A549 (cell line): ENCODE measurements at regions not wholly inside any gene's neighbourhood (a gene's known extent, or its start where the extent isn't known, plus 50 kb on each side); places are given as distances from the start of the nearest gene placed in this dataset.
A peak's percentile ranks its signal among the peaks of the same experiment; 100 is the strongest.

Experiments
- ATAC-seq, 2 experiments: fragments of 200-7000 bp in 1 of 2; fragments of >200 bp in 1 of 2; cut with Nextera tagmentation in 1 of 2; cut with Tn5 transposase in 1 of 2; 3 replicates each; pipeline versions ENCODE4 v1.8.0 to v1.9.1; 2018 to 2020; ENCODE audit warnings: mild to moderate bottlenecking in 1 of 2, moderate library complexity in 1 of 2
- CTCF ChIA-PET: fragments of 300-600 bp; sonication (Branson Sonifier 250); formaldehyde crosslinking; extraction: SDS; loops from one replicate; lab custom pipeline; 2021; ENCODE audit warnings: antibody characterized with exemption, inconsistent platforms; lab: Yijun Ruan, JAX
- POLR2A ChIA-PET: fragments of 350-600 bp; formaldehyde crosslinking; extraction: SDS; loops from one replicate; lab custom pipeline; 2021; ENCODE audit warnings: antibody characterized with exemption, inconsistent platforms; lab: Yijun Ruan, JAX
- DNase-seq, 2 experiments: peaks; one replicate each; pipeline versions ENCODE4 v3.0.0 to v3.0.0-alpha.2; 2011 to 2016; ENCODE audit warnings: low read depth in 1 of 2, low spot score in 1 of 2
- FAIRE-seq: peaks from 2 replicates; lab custom pipeline; 2011; peaks lifted over from hg19 to GRCh38; lab: Jason Lieb, UNC
- H3K27ac ChIP-seq, 2 experiments: fragments of >200 bp; sonication (Bioruptor Twin); formaldehyde crosslinking; 3 replicates each; pipeline ENCODE4 v1.5.1; 2016 to 2017
- H3K4me1 ChIP-seq: fragments of >200 bp; sonication (Bioruptor Twin); formaldehyde crosslinking; 3 replicates; pipeline ENCODE4 v1.6.1; 2016
- H3K4me2 ChIP-seq: fragments of >200 bp; sonication (Bioruptor Twin); formaldehyde crosslinking; 3 replicates; pipeline ENCODE4 v1.6.1; 2016
- H3K4me3 ChIP-seq: fragments of >200 bp; sonication (Bioruptor Twin); formaldehyde crosslinking; 3 replicates; pipeline ENCODE4 v1.5.1; 2016
- H3K9me3 ChIP-seq: fragments of >200 bp; sonication (Bioruptor Twin); formaldehyde crosslinking; 3 replicates; pipeline ENCODE4 v1.6.1; 2016
- BCL3 ChIP-seq: fragments of >200 bp; sonication (Bioruptor Twin); formaldehyde crosslinking; IDR thresholded peaks from 3 replicates; pipeline ENCODE4 v1.6.1; 2016
- CBX8 ChIP-seq: fragments of 200-600 bp; sonication (generic); IDR thresholded peaks from 2 replicates; pipeline ENCODE4 v1.6.1; 2016
- CHD4 ChIP-seq: fragments of 200-600 bp; sonication (generic); IDR thresholded peaks from 2 replicates; pipeline ENCODE4 v1.6.1; 2016; ENCODE audit warnings: antibody characterized with exemption, mild to moderate bottlenecking, borderline replicate concordance
- EHF ChIP-seq: fragments of 250-450 bp; sonication (Bioruptor Pico); IDR thresholded peaks from 2 replicates; pipeline ENCODE4 v1.5.0; 2020; ENCODE audit warnings: mild to moderate bottlenecking
- HOXA7 ChIP-seq: fragments of 250-450 bp; sonication (Bioruptor Pico); IDR thresholded peaks from 2 replicates; pipeline ENCODE4 v1.5.0; 2020; ENCODE audit warnings: mild to moderate bottlenecking, moderate library complexity
- HOXB13 ChIP-seq: fragments of 250-450 bp; sonication (Bioruptor Pico); IDR thresholded peaks from 2 replicates; pipeline ENCODE4 v1.5.0; 2020; ENCODE audit warnings: low read depth, mild to moderate bottlenecking, moderate library complexity
- JUN ChIP-seq, 2 experiments: fragments of >200 bp; sonication (Bioruptor Twin); formaldehyde crosslinking; IDR thresholded peaks; 2 replicates in 1 of 2; 3 replicates in 1 of 2; pipeline ENCODE4 v1.6.1; 2016 to 2017
- KDM5A ChIP-seq: fragments of 200-600 bp; sonication (generic); IDR thresholded peaks from 2 replicates; pipeline ENCODE4 v1.6.1; 2016; ENCODE audit warnings: antibody characterized with exemption, mild to moderate bottlenecking
- MAFK ChIP-seq: fragments of 450-650 bp; IDR thresholded peaks from 2 replicates; pipeline ENCODE4 v1.6.1; 2014; ENCODE audit not compliant: partially characterized antibody
- PHF8 ChIP-seq: fragments of 200-600 bp; sonication (generic); IDR thresholded peaks from 2 replicates; pipeline ENCODE4 v1.6.1; 2016; ENCODE audit warnings: low read depth, mild to moderate bottlenecking, antibody characterized with exemption, moderate library complexity, borderline replicate concordance
- POLR2A ChIP-seq: IDR thresholded peaks from 2 replicates; pipeline ENCODE4 v1.6.1; 2012; ENCODE audit warnings: mild to moderate bottlenecking, low read length
- RARB ChIP-seq: fragments of 250-450 bp; sonication (Bioruptor Pico); IDR thresholded peaks from 2 replicates; pipeline ENCODE4 v1.8.0; 2021; ENCODE audit warnings: mild to moderate bottlenecking, moderate library complexity
- RFX5 ChIP-seq: fragments of 450-650 bp; IDR thresholded peaks from 2 replicates; pipeline ENCODE4 v1.7.1; 2014; ENCODE audit warnings: antibody characterized with exemption, mild to moderate bottlenecking, moderate library complexity
- TP53 ChIP-seq: fragments of 250-450 bp; sonication (Bioruptor Pico); IDR thresholded peaks from 2 replicates; pipeline ENCODE4 v1.5.0; 2021; ENCODE audit warnings: mild to moderate bottlenecking, moderate library complexity
- ZFP36 ChIP-seq: fragments of 450-650 bp; IDR thresholded peaks from 2 replicates; pipeline ENCODE4 v1.6.1; 2014; ENCODE audit warnings: borderline replicate concordance; ENCODE audit not compliant: partially characterized antibody
- whole genome bisulfite sequencing: methylation state at CpG from one replicate; pipeline ENCODE4 v1.1.6; 2017; ENCODE audit errors: missing lambda C conversion rate; 5-methylcytosine and 5-hydroxymethylcytosine counted together
- TF ChIP-seq, protein P1 (sequence below): fragments of 450-650 bp; IDR thresholded peaks from 2 replicates; pipeline ENCODE4 v1.6.1; 2014; ENCODE audit warnings: antibody characterized with exemption
- TF ChIP-seq, protein P2 (sequence below): IDR thresholded peaks from 2 replicates; pipeline ENCODE4 v1.6.1; 2012
- TF ChIP-seq, protein P3 (sequence below): fragments of 250-450 bp; sonication (Bioruptor Pico); IDR thresholded peaks from 2 replicates; pipeline ENCODE4 v1.5.0; 2020; ENCODE audit warnings: low read depth, mild to moderate bottlenecking, moderate library complexity
- TF ChIP-seq, protein P4 (sequence below): fragments of 200-600 bp; sonication (generic); IDR thresholded peaks from 2 replicates; pipeline ENCODE4 v1.6.1; 2016; ENCODE audit warnings: antibody characterized with exemption, mild to moderate bottlenecking, moderate library complexity

- no peak for TF ChIP-seq TP53
- TF ChIP-seq, protein P1, sequence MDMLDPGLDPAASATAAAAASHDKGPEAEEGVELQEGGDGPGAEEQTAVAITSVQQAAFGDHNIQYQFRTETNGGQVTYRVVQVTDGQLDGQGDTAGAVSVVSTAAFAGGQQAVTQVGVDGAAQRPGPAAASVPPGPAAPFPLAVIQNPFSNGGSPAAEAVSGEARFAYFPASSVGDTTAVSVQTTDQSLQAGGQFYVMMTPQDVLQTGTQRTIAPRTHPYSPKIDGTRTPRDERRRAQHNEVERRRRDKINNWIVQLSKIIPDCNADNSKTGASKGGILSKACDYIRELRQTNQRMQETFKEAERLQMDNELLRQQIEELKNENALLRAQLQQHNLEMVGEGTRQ: no peak
- no peak for TF ChIP-seq RFX5
- TF ChIP-seq, protein P2, sequence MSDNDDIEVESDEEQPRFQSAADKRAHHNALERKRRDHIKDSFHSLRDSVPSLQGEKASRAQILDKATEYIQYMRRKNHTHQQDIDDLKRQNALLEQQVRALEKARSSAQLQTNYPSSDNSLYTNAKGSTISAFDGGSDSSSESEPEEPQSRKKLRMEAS: peak; percentile 59; the same call in 1 of the 2 replicates
Measured at GRCh38 chr10:21135023-21135931, 238.2 kb upstream of the NEBL start (continued).

GRCh38 chr10:21134645-21135022, 237.5 kb upstream of the NEBL start:
- ATAC-seq (peak; percentile 47 to 60), FAIRE-seq (no peak)
- H3K9me3 ChIP-seq: no peaks in the 10 kb centered on the region
- POLR2A ChIA-PET: interaction anchor here (1.1 to 2.2 kb wide), 3 partner anchors 37 to 60 kb away, joined by 4 to 10 read pairs (median 7); no protein-coding TSS in a partner anchor
- peak overlapping the region; percentile 12; the same call in 1 of the 3 replicates for H3K4me3 ChIP-seq
- H3K4me2 ChIP-seq: peak overlapping the region; percentile 81
- peaks cover 54% of the 10 kb centered on the region for H3K4me1 ChIP-seq
- 20% methylated on average over 7 of the region's 7 CpGs for WGBS
- peak overlapping the region; percentile 91 to 92 for H3K27ac ChIP-seq
- TF ChIP-seq HOXB13 (no peak), MAFK (no peak), EHF (no peak), PHF8 (no peak), BCL3 (no peak), KDM5A (no peak), RFX5 (no peak), RARB (CRISPR knock-in tag) (no peak), POLR2A (no peak), CBX8 (no peak), CHD4 (no peak), JUN (IDR thresholded peaks at IDR 0.05) (no peak), ZFP36 (no peak)
- TF ChIP-seq, protein P3, sequence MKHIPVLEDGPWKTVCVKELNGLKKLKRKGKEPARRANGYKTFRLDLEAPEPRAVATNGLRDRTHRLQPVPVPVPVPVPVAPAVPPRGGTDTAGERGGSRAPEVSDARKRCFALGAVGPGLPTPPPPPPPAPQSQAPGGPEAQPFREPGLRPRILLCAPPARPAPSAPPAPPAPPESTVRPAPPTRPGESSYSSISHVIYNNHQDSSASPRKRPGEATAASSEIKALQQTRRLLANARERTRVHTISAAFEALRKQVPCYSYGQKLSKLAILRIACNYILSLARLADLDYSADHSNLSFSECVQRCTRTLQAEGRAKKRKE: no peak
- TF ChIP-seq, all 56 proteins: peak for 0
- CTCF ChIA-PET: interaction anchor here (0.6 to 1.8 kb wide), 7 partner anchors 8 to 135 kb away, joined by 3 to 5 read pairs (median 3); no protein-coding TSS in a partner anchor
- no peak for DNase-seq

DNA sequence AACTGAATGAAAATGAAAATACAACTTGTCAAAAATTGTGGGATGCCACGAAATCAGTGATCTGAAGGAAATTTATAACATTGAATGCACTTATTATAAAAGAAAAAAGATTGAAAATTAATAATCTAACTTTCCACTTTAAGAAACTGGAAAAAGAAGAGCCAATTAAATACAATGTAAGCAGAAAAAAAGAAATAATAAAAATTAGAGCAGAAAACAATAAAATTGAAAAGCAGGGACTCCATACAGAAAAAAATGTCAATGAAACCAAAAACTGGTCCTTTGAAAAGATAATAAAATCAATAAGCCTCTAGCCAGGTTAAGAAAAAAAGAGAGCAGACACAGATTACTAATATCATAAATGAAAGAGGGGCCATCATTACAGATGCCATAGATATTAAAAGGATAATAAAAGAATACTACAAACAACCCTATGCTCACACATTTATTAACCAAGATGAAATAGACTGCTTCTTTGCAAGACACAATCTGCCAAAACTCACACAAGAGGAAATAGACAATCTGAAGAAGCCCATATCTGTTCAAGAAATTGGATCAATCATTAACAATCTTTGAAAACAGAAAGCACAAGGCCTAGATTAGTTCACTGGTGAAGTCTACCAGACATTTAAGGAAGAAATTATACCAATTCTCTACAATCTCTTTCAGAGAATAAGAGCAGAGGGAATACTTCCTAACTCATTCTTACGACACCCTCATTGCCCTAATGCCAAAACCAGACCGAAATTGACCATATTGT, 233.8 kb upstream of the NEBL start:
- Histone ChIP-seq H3K9me3 (peaks cover 9% of the 10 kb centered on the region; the same call in 1 of the 3 replicates), H3K27ac (peak overlapping the region; percentile 2 to 15; a peak in 3 of 6 replicates), H3K4me3 (no peak overlapping the region), H3K4me1 (peaks cover 40% of the 10 kb centered on the region), H3K4me2 (peak overlapping the region; percentile 12)
- FAIRE-seq (peak; percentile 85), ATAC-seq (no peak), DNase-seq (no peak)
- TF ChIP-seq BCL3 (no peak), HOXB13 (no peak), TP53 (no peak), HOXA7 (no peak)
- TF ChIP-seq, protein P4, sequence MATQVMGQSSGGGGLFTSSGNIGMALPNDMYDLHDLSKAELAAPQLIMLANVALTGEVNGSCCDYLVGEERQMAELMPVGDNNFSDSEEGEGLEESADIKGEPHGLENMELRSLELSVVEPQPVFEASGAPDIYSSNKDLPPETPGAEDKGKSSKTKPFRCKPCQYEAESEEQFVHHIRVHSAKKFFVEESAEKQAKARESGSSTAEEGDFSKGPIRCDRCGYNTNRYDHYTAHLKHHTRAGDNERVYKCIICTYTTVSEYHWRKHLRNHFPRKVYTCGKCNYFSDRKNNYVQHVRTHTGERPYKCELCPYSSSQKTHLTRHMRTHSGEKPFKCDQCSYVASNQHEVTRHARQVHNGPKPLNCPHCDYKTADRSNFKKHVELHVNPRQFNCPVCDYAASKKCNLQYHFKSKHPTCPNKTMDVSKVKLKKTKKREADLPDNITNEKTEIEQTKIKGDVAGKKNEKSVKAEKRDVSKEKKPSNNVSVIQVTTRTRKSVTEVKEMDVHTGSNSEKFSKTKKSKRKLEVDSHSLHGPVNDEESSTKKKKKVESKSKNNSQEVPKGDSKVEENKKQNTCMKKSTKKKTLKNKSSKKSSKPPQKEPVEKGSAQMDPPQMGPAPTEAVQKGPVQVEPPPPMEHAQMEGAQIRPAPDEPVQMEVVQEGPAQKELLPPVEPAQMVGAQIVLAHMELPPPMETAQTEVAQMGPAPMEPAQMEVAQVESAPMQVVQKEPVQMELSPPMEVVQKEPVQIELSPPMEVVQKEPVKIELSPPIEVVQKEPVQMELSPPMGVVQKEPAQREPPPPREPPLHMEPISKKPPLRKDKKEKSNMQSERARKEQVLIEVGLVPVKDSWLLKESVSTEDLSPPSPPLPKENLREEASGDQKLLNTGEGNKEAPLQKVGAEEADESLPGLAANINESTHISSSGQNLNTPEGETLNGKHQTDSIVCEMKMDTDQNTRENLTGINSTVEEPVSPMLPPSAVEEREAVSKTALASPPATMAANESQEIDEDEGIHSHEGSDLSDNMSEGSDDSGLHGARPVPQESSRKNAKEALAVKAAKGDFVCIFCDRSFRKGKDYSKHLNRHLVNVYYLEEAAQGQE: no peak
- WGBS: 87% methylated on average over 3 of the region's 3 CpGs
- ChIA-PET CTCF (no interaction called here), POLR2A (interaction anchor here (1.0 kb wide), 1 partner anchor 34 kb away, joined by 3 read pairs; no protein-coding TSS in a partner anchor)
